HUDEP-2 (cell line): ENCODE measurements at regions not wholly inside any gene's neighbourhood (a gene's known extent, or its start where the extent isn't known, plus 50 kb on each side); places are given as distances from the start of the nearest gene placed in this dataset.
"Not testable (repeated sequence)": the region's sequence is repeated elsewhere in the genome, so short reads cannot be mapped to it uniquely, and the experiment has no call there.

Experiments used
- DNase-seq, 76 experiments: peaks; one replicate each; lab custom pipeline; 2025; ENCODE audit not compliant: unreplicated experiment in 76 of 76; lab: John Stamatoyannopoulos, UW

DNA sequence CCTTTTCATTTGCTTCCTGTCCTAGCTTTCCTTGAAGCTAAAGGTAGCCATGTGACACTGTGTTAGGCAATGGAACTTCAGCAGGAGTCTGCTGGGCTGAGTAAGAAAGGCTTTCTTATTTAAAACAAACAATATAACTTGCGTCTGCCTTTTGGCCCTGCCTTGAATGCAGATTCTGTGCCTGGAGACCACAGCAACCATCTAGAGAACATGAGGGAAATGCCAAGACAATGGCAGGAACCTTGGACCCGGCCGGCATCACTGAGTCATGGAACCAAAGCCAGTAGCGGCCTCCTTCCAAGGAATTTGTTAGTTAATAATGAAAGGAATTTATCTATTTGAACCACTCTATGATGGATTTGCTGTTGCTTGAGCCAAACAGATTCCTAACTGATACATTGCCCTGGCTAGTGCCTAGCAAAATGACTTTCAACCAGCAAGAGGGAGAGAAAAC is 207.5 kb upstream of the EPHA4 start:
- no peak for DNase-seq

- DNase-seq: no peak
These were observed 205.9 kb upstream of the EPHA4 start for GRCh38 chr2:221778025-221778424.

- DNase-seq: no peak
These were observed 205.0 kb upstream of the EPHA4 start for GRCh38 chr2:221777119-221777518.

DNA sequence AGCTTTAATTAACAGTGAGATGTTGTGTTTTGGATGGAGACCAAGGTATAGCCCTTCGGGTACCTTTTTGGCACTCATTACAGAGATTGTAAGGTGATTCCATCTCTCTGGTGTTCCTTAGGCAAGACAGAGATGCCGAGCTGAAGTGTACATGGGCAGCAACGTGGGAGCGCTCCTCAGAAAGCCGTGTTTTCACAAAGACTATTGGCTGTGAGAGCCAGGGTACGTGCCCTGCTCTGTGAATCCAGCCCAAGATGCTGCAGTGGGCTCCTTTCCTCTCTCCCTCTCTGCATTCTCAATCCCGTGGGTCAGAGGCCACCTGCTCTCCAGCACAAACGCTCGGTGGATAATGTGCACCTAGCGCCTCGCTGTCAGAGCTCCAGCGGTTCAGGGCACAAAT is 203.0 kb upstream of the EPHA4 start:
- no peak for DNase-seq

DNA sequence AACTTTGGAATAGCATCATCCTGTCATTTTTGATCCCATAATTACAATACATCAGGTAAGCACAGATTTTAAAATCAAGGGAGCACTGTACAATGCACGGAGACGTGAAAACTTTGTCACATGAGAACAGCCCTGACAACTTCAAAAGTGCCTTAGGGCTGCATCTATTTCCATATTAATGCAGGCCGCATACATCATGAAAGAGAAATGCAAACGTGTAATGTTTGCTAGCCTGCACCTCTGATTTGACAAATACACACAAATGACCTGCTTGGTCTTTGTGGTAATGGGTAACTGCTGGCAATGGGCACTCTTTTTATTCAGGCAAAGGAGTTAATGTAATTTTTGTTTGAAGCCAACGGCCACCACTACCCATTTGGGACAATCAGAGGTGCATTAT is 202.0 kb upstream of the EPHA4 start:
- no peak for DNase-seq

DNA sequence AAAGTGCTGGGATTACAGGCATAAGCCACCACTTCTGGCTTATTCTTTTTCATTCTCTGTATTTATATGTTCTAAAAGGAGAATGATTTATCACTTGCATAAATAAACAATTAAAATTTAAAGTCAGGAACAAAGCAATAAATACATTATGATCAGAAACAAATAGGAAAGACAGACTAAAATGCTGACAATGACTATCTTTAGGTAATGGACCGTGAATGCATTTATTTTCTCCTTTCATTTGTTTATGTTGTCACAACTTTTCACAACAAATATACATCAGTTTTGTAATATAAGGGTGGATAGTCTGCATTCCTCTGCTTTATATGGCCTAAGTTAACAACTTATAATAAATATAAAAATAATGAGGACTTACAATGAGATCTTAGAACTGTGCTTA is 199.2 kb upstream of the EPHA4 start:
- DNase-seq: no peak

DNA sequence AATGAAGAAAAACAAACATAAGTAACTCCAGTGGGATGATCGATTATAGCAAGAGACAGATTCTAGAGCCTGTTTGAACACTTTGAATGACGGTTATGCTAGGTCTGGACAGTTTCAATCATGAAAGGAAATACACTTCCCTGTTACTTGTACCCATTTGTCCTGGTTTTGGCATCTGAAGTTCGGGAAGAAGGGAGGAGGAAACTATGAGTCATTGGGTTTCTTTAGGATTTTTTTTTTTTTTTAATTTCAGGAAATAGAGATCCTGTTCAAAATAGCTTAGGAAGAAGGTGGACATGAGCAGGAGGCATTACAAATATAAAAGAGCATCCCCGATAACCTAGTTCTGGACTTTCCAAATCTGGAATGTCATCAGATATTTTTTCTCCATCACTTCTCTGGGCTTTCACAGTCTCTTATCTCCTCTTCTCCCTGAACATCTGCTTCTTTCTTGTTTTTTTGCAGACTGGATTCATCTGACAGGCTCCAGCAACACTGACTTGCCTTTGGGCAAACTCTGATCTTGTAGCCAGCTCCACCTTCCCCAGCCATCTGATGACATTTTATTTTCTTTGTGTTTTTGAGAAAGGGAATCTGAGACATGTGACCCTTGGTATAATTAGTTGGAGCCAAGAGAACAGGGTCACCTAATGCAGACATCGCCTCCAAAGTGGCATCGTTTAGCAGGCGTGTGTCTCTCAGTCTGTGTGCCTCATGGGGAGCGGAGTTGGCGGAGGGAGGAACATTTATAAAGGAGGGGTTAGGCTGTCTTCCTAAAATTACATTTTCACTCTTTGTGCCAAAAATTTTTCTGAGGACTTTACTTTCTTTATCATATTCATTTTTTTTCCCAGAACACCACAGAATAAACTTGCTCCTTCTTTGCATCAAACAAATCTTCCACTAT is 195.3 kb upstream of the EPHA4 start:
- no peak for DNase-seq

GRCh38 chr2:221762496-221762895 is 190.4 kb upstream of the EPHA4 start:
- no peak for DNase-seq

DNA sequence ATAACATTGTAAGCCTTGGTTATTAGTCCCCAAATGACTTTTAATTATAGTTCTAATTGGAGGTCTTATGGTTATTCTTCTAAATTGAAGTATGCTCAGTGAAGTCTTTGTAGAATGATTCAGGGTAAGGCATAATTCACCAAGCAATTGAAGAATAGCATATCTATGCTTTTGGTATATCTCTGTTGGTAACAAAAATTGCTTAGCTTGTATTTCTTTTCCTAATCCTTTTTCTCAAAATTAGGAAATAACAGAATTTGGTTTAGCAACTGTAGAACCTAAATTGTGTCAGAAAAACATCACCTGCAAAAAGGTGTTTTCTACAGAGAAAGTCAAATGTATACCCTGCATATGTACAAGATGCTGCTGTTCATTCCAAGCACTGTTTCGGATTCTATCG is 189.2 kb upstream of the EPHA4 start:
- no peak for DNase-seq

DNA sequence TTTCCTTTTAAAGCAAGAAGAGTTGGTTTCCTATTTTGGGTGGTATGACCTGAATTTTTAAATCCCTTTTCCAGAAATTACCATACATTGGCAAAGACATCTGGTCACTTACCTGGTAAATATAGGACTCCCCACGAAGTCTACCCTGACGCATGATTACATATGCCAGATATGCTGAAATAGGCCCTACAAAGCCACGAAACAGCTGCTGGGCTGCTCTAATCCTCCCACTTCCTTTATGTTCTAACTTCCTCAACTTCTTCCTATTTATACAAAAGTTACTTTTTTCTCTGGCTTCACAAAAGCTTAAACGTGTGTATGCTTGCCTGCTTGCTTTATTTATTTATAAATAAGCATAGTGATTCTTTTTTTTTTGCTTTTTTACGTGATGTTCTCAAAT is 186.0 kb upstream of the EPHA4 start:
- no peak for DNase-seq

GRCh38 chr2:221753401-221753800 is 181.3 kb upstream of the EPHA4 start:
- no peak for DNase-seq

GRCh38 chr2:221752781-221753180 is 180.7 kb upstream of the EPHA4 start:
- no peak for DNase-seq

DNA sequence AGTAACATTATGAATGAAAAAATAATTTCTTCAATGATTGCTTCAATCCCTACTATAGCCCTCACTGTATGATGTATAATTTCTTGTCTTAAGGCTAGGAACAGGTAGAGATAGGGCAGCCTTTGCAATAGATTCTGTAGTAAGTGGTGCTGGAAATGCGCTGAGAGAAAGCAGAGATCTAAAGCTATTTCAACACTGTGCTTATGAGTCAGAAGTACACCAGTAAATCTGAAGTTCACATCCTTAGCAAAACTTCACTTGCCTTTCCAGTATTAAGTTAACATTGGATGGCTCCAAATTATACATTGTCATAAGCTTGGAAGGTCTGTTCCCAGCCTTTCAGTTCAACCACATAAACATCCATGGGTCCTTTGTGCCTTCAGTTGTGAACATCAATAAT is 178.2 kb upstream of the EPHA4 start:
- no peak for DNase-seq

- no peak for DNase-seq
These were observed 175.3 kb upstream of the EPHA4 start for GRCh38 chr2:221747289-221747972.

GRCh38 chr2:221741496-221742211 is 169.6 kb upstream of the EPHA4 start:
- no peak for DNase-seq

DNA sequence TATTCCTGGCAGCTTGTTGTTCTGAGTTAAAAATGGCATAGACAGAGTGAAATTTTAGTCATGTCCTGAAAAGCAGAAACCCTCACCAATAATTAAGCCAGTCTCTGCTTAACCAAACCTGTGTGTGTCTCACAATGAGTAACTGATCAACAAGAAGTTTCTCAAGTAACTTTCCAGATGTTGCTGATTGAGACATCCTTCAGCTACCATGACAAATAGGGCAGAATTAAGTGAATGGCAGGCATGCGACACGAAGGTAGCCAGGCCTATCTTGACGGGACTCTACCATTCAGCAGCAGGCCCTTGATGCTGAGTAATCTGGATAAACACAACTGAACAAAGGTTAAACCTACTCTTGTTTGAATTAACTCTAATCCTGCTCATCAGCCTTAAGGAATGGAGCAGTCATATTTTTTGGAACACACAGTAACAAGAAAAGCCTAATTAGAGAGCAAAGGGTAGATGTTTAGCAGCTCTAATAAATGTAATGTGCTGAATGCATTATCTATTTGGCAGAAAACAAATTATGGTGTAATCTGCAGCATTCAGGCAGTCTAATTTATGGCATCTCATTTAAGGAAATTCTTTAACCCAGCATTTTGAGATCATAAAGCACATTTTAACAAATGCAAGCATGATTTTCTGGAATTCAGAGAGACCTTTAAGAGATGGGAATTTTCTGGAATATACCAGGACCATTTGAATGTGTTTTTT is 159.5 kb upstream of the EPHA4 start:
- DNase-seq: no peak

GRCh38 chr2:221726894-221727513 is 154.9 kb upstream of the EPHA4 start:
- no peak for DNase-seq

- no peak for DNase-seq
These were observed 152.6 kb upstream of the EPHA4 start for GRCh38 chr2:221724631-221725203.

DNA sequence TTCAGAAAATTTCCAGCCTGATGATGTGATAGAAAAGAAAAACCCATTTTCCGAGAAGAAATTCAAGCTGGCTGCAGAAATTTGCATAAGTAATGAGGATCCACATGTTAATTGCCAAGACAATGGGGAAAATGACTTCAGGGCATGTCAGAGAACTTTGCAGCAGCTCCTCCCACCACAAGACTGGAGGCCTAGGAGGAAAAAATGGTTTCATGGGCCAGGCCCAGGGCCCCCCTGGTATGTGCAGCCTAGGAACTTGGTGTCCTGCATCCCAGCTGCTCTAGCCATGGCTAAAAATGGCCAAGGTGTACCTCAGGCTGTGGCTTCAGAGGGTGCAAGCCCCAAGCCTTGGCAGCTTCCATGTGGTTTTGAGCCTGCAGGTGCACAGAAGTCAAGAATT is 152.0 kb upstream of the EPHA4 start:
- not testable (repeated sequence) for DNase-seq
